GM13977 (cell line): ENCODE measurements at regions not wholly inside any gene's neighbourhood (a gene's known extent, or its start where the extent isn't known, plus 50 kb on each side); places are given as distances from the start of the nearest gene placed in this dataset.

Source experiments
- DNase-seq: peaks from one replicate; pipeline ENCODE4 v3.0.0; 2012; ENCODE audit warnings: low spot score
- CTCF ChIP-seq: IDR thresholded peaks from 2 replicates; pipeline ENCODE4 v1.5.1; 2012; ENCODE audit warnings: mild to moderate bottlenecking, control low read depth; ENCODE audit not compliant: insufficient read depth; ENCODE audit errors: extremely low read depth, missing control alignments
- in situ Hi-C: fragments of 300-500 bp; cut with MboI; formaldehyde crosslinking; loops from one replicate; pipeline ENCODE4 v1.12.0; 2022; ENCODE audit warnings: low sequenced_read_pairs, low pct_unique_long_range_greater_than_20kb, mixed read lengths, inconsistent platforms; ENCODE audit not compliant: unreplicated experiment

GRCh38 chr12:91574975-91575374 lies 392.4 kb upstream of the DCN start:
- DNase-seq = no peak
- TF ChIP-seq CTCF = no peak
- in situ Hi-C loops = loop anchor here (25.0 kb wide), 1 partner anchor 562 kb away; the partner anchor contains the start of gene BTG1

DNA sequence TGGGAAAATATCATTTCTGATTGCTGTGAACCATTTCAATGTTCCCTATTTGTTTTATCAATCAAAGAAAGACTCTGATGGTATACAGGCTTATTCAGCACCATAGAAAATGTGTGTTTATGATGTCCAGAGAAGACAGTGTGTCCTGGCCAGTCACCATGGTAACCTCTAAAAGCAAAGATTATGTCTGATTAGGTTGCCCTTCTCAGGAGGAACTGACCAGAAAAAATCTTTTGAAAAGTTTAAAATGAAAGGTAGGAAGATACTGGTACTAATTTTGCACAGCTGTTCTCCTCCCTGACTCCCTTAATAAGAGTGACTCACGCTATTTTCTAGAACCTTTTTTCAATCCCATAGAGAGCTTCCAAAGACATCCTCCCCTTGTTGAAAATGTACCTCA lies 391.8 kb upstream of the DCN start:
- in situ Hi-C loops = no loop called here
- no peak for TF ChIP-seq CTCF
- no peak for DNase-seq

DNA sequence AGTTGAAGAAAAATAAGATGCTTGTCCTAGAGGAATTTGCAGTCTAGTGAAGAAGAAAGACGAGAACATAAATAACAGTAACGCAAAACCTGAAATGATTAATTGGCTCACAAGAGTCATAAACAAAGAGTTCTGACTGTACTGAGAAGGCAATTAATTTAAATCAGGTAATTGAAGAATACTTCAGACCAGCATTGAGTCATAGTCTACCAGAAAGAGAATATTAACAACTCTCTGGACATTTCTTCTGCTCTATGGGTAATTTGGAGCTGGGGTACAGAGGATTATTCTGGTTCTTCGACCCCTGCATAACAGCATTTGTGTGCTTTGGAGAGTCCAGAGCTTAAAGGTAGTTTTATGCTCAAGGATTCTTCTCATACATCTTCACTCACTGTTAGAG lies 390.3 kb upstream of the DCN start:
- TF ChIP-seq CTCF = no peak
- no peak for DNase-seq
- in situ Hi-C loops = no loop called here

GRCh38 chr12:91567100-91567485 lies 384.5 kb upstream of the DCN start:
- TF ChIP-seq CTCF = no peak
- no peak for DNase-seq
- in situ Hi-C loops = no loop called here

GRCh38 chr12:91566328-91567099 lies 383.9 kb upstream of the DCN start:
- TF ChIP-seq CTCF = no peak
- no peak for DNase-seq
- in situ Hi-C loops = no loop called here

GRCh38 chr12:91565846-91566245 lies 383.2 kb upstream of the DCN start:
- in situ Hi-C loops = no loop called here
- TF ChIP-seq CTCF = no peak
- no peak for DNase-seq
